GM19372 (cell line): ENCODE measurements at regions not wholly inside any gene's neighbourhood (a gene's known extent, or its start where the extent isn't known, plus 50 kb on each side); places are given as distances from the start of the nearest gene placed in this dataset.
A peak's percentile ranks its signal among the peaks of the same experiment; 100 is the strongest.

ENCODE experiments used
- ATAC-seq: cut with Tn5 transposase; IDR thresholded peaks from one replicate; pipeline ENCODE4 v1.9.1; 2021; ENCODE audit warnings: mild to moderate bottlenecking, low read depth, moderate library complexity; ENCODE audit not compliant: unreplicated experiment

GRCh38 chr2:18117592-18117991 lies 239.1 kb downstream of the KCNS3 start:
- peak; percentile 96 for ATAC-seq

GRCh38 chr2:18110222-18110621 lies 231.8 kb downstream of the KCNS3 start:
- no peak for ATAC-seq

- ATAC-seq: no peak
Measured at GRCh38 chr2:18106841-18107240, 228.4 kb downstream of the KCNS3 start.

- ATAC-seq: no peak
Measured at GRCh38 chr2:18105929-18106328, 227.5 kb downstream of the KCNS3 start.

GRCh38 chr2:18104595-18105224 lies 226.2 kb downstream of the KCNS3 start:
- no peak for ATAC-seq

- no peak for ATAC-seq
Measured at GRCh38 chr2:18096836-18097405, 218.5 kb downstream of the KCNS3 start.

GRCh38 chr2:18094277-18094676 lies 215.8 kb downstream of the KCNS3 start:
- ATAC-seq: no peak

- no peak for ATAC-seq
Measured at GRCh38 chr2:18093196-18093595, 214.7 kb downstream of the KCNS3 start.

GRCh38 chr2:18092760-18093159 lies 214.3 kb downstream of the KCNS3 start:
- ATAC-seq: no peak

- ATAC-seq: no peak
Measured at GRCh38 chr2:18085593-18085992, 207.1 kb downstream of the KCNS3 start.

- ATAC-seq: no peak
Measured at GRCh38 chr2:18084376-18084775, 205.9 kb downstream of the KCNS3 start.

GRCh38 chr2:18083806-18084205 lies 205.3 kb downstream of the KCNS3 start:
- ATAC-seq: no peak

GRCh38 chr2:18078216-18078615 lies 199.7 kb downstream of the KCNS3 start:
- ATAC-seq: no peak

GRCh38 chr2:18077704-18078103 lies 199.2 kb downstream of the KCNS3 start:
- ATAC-seq: no peak

GRCh38 chr2:18077231-18077630 lies 198.8 kb downstream of the KCNS3 start:
- no peak for ATAC-seq

- ATAC-seq: no peak
Measured at GRCh38 chr2:18074476-18074875, 196.0 kb downstream of the KCNS3 start.

GRCh38 chr2:18073601-18074000 lies 195.1 kb downstream of the KCNS3 start:
- no peak for ATAC-seq

GRCh38 chr2:18067588-18068384 lies 189.3 kb downstream of the KCNS3 start:
- no peak for ATAC-seq

GRCh38 chr2:18066894-18067293 lies 188.4 kb downstream of the KCNS3 start:
- ATAC-seq: no peak

- no peak for ATAC-seq
Measured at GRCh38 chr2:18066066-18066465, 187.6 kb downstream of the KCNS3 start.

- ATAC-seq: no peak
Measured at GRCh38 chr2:18065249-18065648, 186.8 kb downstream of the KCNS3 start.
